ENCODE measurements at regions not wholly inside any gene's neighbourhood (a gene's known extent, or its start where the extent isn't known, plus 50 kb on each side); places are given as distances from the start of the nearest gene placed in this dataset.

- Histone ChIP-seq H3K4me1 (ENCODE audit: control insufficient read depth, insufficient read depth, low read length) (peaks cover 32% of the 10 kb centered on the region), H3K36me3 (ENCODE audit: control insufficient read depth, insufficient read depth, low read length) (no peaks in the 10 kb centered on the region), H3K27me3 (ENCODE audit: control insufficient read depth, insufficient read depth, low read length, poor library complexity, severe bottlenecking) (peaks cover 20% of the 10 kb centered on the region), H3K9me3 (ENCODE audit: control insufficient read depth, low read length) (no peaks in the 10 kb centered on the region), H3K4me3 (ENCODE audit: insufficient read depth, low read depth, low read length) (no peak overlapping the region), H3K27ac (ENCODE audit: insufficient read depth, low read depth, low read length, poor library complexity, severe bottlenecking) (no peak overlapping the region)
- WGBS, 2 experiments = 93 to 96% methylated on average over 3 to 4 of the region's 4 CpGs
Measured at GRCh38 chr3:193790086-193790990, 197.3 kb downstream of the OPA1 start.

GRCh38 chr3:193791041-193792032, 198.3 kb downstream of the OPA1 start:
- peaks cover 32% of the 10 kb centered on the region for H3K4me1 ChIP-seq (ENCODE audit: control insufficient read depth, insufficient read depth, low read length)
- no peak overlapping the region for H3K27ac ChIP-seq (ENCODE audit: insufficient read depth, low read depth, low read length, poor library complexity, severe bottlenecking)
- no peaks in the 10 kb centered on the region for H3K36me3 ChIP-seq (ENCODE audit: control insufficient read depth, insufficient read depth, low read length)
- no peak overlapping the region for H3K4me3 ChIP-seq (ENCODE audit: insufficient read depth, low read depth, low read length)
- H3K27me3 ChIP-seq (ENCODE audit: control insufficient read depth, insufficient read depth, low read length, poor library complexity, severe bottlenecking) = peaks cover 15% of the 10 kb centered on the region
- 76% methylated on average over 16 to 17 of the region's 17 CpGs for whole genome bisulfite sequencing, 2 experiments
- H3K9me3 ChIP-seq (ENCODE audit: control insufficient read depth, low read length) = no peaks in the 10 kb centered on the region

GRCh38 chr3:193793123-193793522, 200.1 kb downstream of the OPA1 start:
- H3K27ac ChIP-seq (ENCODE audit: insufficient read depth, low read depth, low read length, poor library complexity, severe bottlenecking) = no peak overlapping the region
- H3K36me3 ChIP-seq (ENCODE audit: control insufficient read depth, insufficient read depth, low read length) = no peaks in the 10 kb centered on the region
- H3K4me3 ChIP-seq (ENCODE audit: insufficient read depth, low read depth, low read length) = no peak overlapping the region
- WGBS, 2 experiments = 34 to 46% methylated on average over 6 to 7 of the region's 7 CpGs
- H3K27me3 ChIP-seq (ENCODE audit: control insufficient read depth, insufficient read depth, low read length, poor library complexity, severe bottlenecking) = no peaks in the 10 kb centered on the region
- H3K4me1 ChIP-seq (ENCODE audit: control insufficient read depth, insufficient read depth, low read length) = peaks cover 32% of the 10 kb centered on the region
- no peaks in the 10 kb centered on the region for H3K9me3 ChIP-seq (ENCODE audit: control insufficient read depth, low read length)

GRCh38 chr3:193794002-193794881, 201.2 kb downstream of the OPA1 start:
- 81 to 82% methylated on average over 11 of the region's 11 CpGs for WGBS, 2 experiments
- Histone ChIP-seq H3K36me3 (ENCODE audit: control insufficient read depth, insufficient read depth, low read length) (no peaks in the 10 kb centered on the region), H3K27me3 (ENCODE audit: control insufficient read depth, insufficient read depth, low read length, poor library complexity, severe bottlenecking) (no peaks in the 10 kb centered on the region)

GRCh38 chr3:193795062-193795690, 202.2 kb downstream of the OPA1 start:
- WGBS, 2 experiments = 91 to 96% methylated on average over 9 to 12 of the region's 12 CpGs

More at GRCh38 chr3:193794002-193794881, 201.2 kb downstream of the OPA1 start:
- Histone ChIP-seq H3K27ac (ENCODE audit: insufficient read depth, low read depth, low read length, poor library complexity, severe bottlenecking) (no peak overlapping the region), H3K4me3 (ENCODE audit: insufficient read depth, low read depth, low read length) (no peak overlapping the region), H3K4me1 (ENCODE audit: control insufficient read depth, insufficient read depth, low read length) (peaks cover 21% of the 10 kb centered on the region), H3K9me3 (ENCODE audit: control insufficient read depth, low read length) (no peaks in the 10 kb centered on the region)

GRCh38 chr3:193796089-193796488, 203.1 kb downstream of the OPA1 start:
- Histone ChIP-seq H3K9me3 (ENCODE audit: control insufficient read depth, low read length) (no peaks in the 10 kb centered on the region), H3K27me3 (ENCODE audit: control insufficient read depth, insufficient read depth, low read length, poor library complexity, severe bottlenecking) (no peaks in the 10 kb centered on the region), H3K4me3 (ENCODE audit: insufficient read depth, low read depth, low read length) (no peak overlapping the region), H3K4me1 (ENCODE audit: control insufficient read depth, insufficient read depth, low read length) (peaks cover 16% of the 10 kb centered on the region), H3K36me3 (ENCODE audit: control insufficient read depth, insufficient read depth, low read length) (no peaks in the 10 kb centered on the region), H3K27ac (ENCODE audit: insufficient read depth, low read depth, low read length, poor library complexity, severe bottlenecking) (no peak overlapping the region)
- 95 to 96% methylated on average over 10 of the region's 10 CpGs for WGBS, 2 experiments

More at GRCh38 chr3:193795062-193795690, 202.2 kb downstream of the OPA1 start:
- H3K27me3 ChIP-seq (ENCODE audit: control insufficient read depth, insufficient read depth, low read length, poor library complexity, severe bottlenecking) = no peaks in the 10 kb centered on the region
- H3K27ac ChIP-seq (ENCODE audit: insufficient read depth, low read depth, low read length, poor library complexity, severe bottlenecking) = no peak overlapping the region
- peaks cover 16% of the 10 kb centered on the region for H3K4me1 ChIP-seq (ENCODE audit: control insufficient read depth, insufficient read depth, low read length)
- no peaks in the 10 kb centered on the region for H3K9me3 ChIP-seq (ENCODE audit: control insufficient read depth, low read length)
- H3K4me3 ChIP-seq (ENCODE audit: insufficient read depth, low read depth, low read length) = no peak overlapping the region
- H3K36me3 ChIP-seq (ENCODE audit: control insufficient read depth, insufficient read depth, low read length) = no peaks in the 10 kb centered on the region

- 88 to 95% methylated on average over 3 to 4 of the region's 5 CpGs for WGBS, 2 experiments
- Histone ChIP-seq H3K27me3 (ENCODE audit: control insufficient read depth, insufficient read depth, low read length, poor library complexity, severe bottlenecking) (no peaks in the 10 kb centered on the region), H3K4me1 (ENCODE audit: control insufficient read depth, insufficient read depth, low read length) (peaks cover 16% of the 10 kb centered on the region), H3K27ac (ENCODE audit: insufficient read depth, low read depth, low read length, poor library complexity, severe bottlenecking) (no peak overlapping the region), H3K36me3 (ENCODE audit: control insufficient read depth, insufficient read depth, low read length) (no peaks in the 10 kb centered on the region), H3K4me3 (ENCODE audit: insufficient read depth, low read depth, low read length) (no peak overlapping the region), H3K9me3 (ENCODE audit: control insufficient read depth, low read length) (no peaks in the 10 kb centered on the region)
Measured at GRCh38 chr3:193797566-193797965, 204.6 kb downstream of the OPA1 start.

GRCh38 chr3:193798051-193798450, 205.0 kb downstream of the OPA1 start:
- Histone ChIP-seq H3K4me3 (ENCODE audit: insufficient read depth, low read depth, low read length) (no peak overlapping the region), H3K36me3 (ENCODE audit: control insufficient read depth, insufficient read depth, low read length) (no peaks in the 10 kb centered on the region), H3K4me1 (ENCODE audit: control insufficient read depth, insufficient read depth, low read length) (peaks cover 12% of the 10 kb centered on the region), H3K27me3 (ENCODE audit: control insufficient read depth, insufficient read depth, low read length, poor library complexity, severe bottlenecking) (no peaks in the 10 kb centered on the region), H3K27ac (ENCODE audit: insufficient read depth, low read depth, low read length, poor library complexity, severe bottlenecking) (no peak overlapping the region), H3K9me3 (ENCODE audit: control insufficient read depth, low read length) (no peaks in the 10 kb centered on the region)
- WGBS, 2 experiments = 89 to 96% methylated on average over 4 of the region's 4 CpGs
